CD1c-positive myeloid dendritic cell (primary cell): ENCODE measurements at regions not wholly inside any gene's neighbourhood (a gene's known extent, or its start where the extent isn't known, plus 50 kb on each side); places are given as distances from the start of the nearest gene placed in this dataset.
"Not testable (repeated sequence)": the region's sequence is repeated elsewhere in the genome, so short reads cannot be mapped to it uniquely, and the experiment has no call there.

Source experiments
- DNase-seq: peaks from one replicate; pipeline ENCODE4 v3.0.0-alpha.2; 2016; ENCODE audit errors: extremely low spot score

DNA sequence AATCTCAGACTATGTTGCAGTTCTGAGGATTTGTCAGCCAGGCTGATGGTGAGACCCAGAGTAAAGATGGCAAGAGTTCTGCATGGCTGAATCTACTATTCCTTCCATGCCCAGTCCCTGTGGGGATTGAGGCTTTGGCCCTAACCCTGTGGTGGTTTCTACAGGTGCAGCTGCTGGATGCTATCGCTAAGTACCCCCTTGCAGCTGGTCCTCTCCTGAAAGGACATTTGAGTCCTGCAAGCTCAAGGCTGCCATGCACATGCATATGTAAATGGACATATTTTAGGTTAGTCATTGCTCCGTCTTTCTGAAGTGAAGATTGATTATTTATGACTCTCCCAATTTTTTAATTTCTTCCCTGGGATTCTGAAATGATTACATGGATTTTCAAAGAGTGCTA, 1122.2 kb upstream of the CELF2 start:
- no peak for DNase-seq

DNA sequence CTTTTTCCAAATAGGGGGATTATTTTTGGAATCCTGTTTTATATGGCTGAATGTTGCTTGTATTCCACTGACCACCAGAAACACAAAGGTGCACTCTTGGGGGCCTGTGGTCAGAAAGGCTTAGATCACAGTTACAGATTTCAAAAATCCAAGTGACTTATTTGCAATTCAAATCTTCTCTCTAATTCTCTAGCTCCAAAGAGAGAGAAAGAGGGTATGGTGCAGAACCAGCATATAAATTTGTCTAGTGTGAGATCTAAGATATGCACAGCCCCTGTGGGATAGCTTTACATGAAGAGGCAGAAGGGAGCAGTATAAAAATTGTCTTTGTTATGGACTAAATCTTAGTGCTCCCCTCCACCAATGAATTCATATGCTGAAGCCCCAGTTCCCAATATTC, 1121.7 kb upstream of the CELF2 start:
- no peak for DNase-seq

GRCh38 chr10:9898633-9899395, 1118.9 kb upstream of the CELF2 start:
- no peak for DNase-seq

DNA sequence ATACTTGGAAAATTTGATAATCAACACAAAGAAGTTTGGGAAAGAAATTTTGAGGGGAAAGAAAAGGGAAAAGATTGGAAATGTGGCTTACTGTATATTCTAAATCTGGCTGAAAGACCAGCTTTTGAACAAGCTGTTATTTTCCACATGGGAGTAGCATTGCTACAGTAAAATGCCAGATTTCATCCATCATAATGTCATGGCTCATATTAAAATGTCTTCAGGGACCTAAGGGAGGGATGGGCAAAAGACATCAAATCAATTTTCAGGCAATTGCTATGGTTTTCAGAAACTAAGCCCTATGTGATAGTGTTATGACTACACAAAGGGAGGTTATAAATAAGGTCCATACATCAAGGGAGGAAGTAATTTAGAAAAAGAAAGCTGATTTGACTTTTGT, 1116.9 kb upstream of the CELF2 start:
- DNase-seq = no peak

DNA sequence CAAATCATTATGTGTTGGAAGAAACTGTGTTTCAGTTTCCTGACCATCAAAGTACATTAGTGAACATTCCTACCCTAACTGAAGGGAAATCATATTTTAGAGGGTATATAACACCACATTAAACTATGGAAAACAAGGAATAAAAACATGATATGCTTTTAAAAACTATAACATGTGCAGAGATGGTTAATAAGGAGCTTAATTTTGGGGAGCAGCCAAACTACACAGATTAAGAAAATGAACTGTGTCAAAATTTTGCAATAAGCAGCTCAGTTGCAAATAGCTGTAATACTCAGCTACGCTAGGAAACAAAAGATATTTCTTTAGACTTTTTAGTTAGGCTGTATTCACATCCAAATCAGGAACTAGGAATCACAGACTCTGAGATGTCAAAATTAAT, 1115.7 kb upstream of the CELF2 start:
- no peak for DNase-seq

DNA sequence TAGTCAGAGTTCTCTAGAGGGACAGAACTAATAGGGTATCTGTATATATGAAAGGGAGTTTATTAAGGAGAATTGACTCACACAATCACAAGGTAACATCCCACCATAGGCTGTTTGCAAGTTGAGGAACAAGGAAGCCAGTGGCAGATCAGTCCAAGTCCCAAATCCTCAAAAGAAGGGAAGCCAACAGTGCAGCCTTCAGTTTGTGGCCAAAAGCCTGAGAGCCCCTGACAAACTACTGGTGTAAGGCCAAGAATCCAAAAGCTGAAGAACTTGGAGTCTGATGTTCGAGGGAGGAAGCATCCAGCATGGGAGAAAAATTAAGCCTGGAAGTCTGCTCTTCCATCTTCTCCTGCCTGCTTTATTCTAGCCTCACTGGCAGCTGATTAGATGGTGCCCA, 1107.2 kb upstream of the CELF2 start:
- DNase-seq = no peak

GRCh38 chr10:9911488-9911887, 1106.2 kb upstream of the CELF2 start:
- DNase-seq = no peak

GRCh38 chr10:9913876-9914514, 1103.7 kb upstream of the CELF2 start:
- DNase-seq = no peak

DNA sequence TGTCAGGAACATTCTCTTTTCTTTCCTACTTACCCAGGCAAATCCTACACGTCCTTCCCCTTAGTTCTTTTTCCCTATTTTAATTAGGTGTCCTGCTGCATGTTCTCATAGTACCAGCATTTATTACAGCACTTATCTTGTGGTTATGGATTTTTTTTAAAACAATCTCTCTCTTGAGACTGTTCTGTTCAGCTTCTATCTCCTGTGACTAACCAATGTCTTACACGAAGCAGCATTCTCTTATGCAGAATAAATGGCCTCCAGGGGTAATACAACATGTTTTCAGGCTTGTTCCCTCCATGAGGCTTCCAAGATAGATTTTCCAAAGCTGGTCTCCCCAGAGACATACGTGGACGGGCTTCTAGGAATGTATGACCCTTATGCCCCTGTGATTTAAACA, 1096.1 kb upstream of the CELF2 start:
- DNase-seq = no peak

GRCh38 chr10:9922126-9922870, 1095.4 kb upstream of the CELF2 start:
- no peak for DNase-seq

- DNase-seq = no peak
Observed at GRCh38 chr10:9926003-9926402, 1091.7 kb upstream of the CELF2 start.

- no peak for DNase-seq
Observed at GRCh38 chr10:9926881-9927280, 1090.8 kb upstream of the CELF2 start.

- no peak for DNase-seq
Observed at GRCh38 chr10:9939716-9940115, 1078.0 kb upstream of the CELF2 start.

DNA sequence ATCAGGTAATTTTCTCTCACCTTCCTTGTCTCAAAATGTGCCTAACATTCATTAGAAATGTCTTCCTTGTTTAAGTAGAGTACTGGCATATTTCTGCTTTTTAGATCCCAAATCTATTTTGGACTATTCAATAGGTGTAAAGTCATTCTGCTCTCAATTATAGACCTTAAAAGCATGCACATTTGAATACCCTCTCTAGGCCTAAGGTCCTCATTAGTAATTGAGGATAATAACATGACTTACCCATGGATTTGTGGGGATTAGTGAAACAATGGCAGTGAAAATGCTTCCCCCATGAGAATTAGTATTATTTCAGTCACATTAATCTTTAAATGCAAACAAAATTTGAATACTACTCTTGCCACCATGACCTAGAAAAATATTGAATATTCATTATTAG, 1073.0 kb upstream of the CELF2 start:
- DNase-seq = no peak

DNA sequence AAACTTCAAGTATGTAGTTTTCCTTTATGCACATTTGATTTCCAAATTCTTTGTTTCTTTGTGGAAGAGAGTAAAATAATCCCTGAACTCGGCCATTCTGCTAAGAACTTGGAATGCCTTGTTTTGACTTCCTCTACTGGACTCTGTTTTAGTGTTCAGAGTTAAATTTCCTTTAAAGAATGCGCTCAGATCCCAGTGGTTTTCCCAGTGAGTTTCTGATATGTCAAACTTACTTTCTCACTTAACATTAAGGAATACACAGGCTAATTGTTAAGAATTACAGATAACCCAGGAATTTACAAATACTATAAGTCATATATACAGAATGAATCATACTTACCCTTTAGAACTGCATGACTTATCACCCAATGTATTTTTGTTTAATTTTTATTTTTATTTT, 1067.6 kb upstream of the CELF2 start:
- DNase-seq = no peak

GRCh38 chr10:9951481-9952257, 1066.0 kb upstream of the CELF2 start:
- DNase-seq = no peak

DNA sequence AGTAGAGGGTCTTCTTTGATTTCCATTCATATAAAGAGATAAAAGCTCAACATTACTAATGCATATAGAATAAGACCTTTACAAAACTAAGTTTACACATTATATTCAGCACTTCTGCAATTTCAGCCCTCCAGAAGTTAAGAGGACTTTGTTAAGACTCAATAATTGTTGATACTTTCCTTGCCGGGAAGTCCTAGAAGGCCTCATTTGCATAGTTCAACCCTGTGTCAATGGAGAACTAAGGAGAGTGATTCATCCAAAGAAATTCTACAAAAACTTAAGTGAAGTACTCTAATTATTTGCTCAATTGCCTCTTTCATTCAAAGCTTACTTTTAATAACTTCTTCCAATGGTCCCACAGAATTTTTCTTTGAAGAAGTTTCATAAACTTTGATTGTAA, 1060.3 kb upstream of the CELF2 start:
- DNase-seq = no peak

- DNase-seq = not testable (repeated sequence)
Observed at GRCh38 chr10:9957876-9958275, 1059.8 kb upstream of the CELF2 start.

GRCh38 chr10:9965341-9965740, 1052.3 kb upstream of the CELF2 start:
- DNase-seq = no peak

GRCh38 chr10:9986786-9987185, 1030.9 kb upstream of the CELF2 start:
- DNase-seq = no peak

- DNase-seq = no peak
Observed at GRCh38 chr10:9987197-9987596, 1030.5 kb upstream of the CELF2 start.

DNA sequence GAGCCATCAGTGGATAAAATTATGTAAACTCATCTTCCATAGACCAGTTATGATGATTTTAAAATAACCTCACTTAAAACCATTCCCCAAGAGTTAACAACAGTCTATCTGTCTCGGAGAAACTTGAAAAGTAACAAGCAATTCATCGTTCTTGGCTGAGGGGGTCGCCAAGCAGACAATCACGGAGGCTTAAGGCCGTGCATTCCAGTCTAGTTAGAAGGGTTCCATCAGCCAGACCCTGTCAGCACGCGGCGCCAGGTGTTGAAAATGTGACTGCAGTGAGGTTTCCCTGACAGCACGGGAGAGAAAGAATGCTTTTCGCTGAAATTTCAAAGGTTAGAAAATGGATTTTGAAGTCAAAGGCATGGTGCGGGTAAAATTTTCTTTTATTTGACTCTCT, 1025.0 kb upstream of the CELF2 start:
- no peak for DNase-seq
